GM19025 (cell line): ENCODE measurements at regions not wholly inside any gene's neighbourhood (a gene's known extent, or its start where the extent isn't known, plus 50 kb on each side); places are given as distances from the start of the nearest gene placed in this dataset.
"Not testable (repeated sequence)": the region's sequence is repeated elsewhere in the genome, so short reads cannot be mapped to it uniquely, and the experiment has no call there.

Experiments
- ATAC-seq: cut with Tn5 transposase; IDR thresholded peaks from one replicate; pipeline ENCODE4 v1.9.1; 2021; ENCODE audit warnings: mild to moderate bottlenecking, low read depth, moderate library complexity; ENCODE audit not compliant: unreplicated experiment

DNA sequence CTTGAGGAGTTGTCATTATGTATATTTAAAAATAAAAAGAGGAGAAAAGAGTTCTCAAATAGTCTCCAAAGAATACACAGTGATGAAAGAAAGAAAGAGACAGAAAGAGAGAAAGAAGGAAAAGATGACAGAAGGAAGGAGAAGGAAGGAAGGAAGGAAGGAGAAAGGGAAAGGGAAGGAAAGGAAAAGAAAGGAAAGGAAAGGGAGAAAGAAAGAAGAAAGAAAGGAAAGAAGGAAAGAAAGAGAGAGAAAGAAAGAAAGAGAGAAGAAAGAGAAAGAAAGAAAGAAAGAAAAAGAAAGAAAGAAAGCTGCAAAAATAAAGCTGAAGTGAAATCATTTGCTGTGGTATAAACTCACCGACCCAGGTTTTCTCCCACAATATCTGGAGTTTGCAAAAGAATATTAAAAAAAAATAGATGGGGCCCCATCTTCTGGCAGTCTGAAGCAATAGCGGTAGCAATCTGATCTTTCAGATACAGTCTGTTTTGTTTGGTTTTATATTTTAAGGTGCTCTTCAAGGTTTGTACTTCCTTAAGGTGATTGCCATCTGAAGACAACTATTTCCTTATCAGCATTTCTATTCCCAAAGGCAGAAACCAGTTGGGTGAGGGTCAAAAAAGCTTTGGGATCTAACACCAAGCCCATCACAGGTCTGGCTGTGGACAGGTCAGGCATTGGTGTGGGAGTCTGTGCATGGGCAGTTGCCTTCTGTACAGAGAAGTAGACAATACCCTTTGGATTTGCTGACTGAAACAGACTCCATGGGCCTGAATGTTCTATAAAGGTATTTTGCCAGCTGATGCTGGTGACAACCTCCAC is 160.4 kb downstream of the CPEB2 start:
- peak; percentile 59 for ATAC-seq

DNA sequence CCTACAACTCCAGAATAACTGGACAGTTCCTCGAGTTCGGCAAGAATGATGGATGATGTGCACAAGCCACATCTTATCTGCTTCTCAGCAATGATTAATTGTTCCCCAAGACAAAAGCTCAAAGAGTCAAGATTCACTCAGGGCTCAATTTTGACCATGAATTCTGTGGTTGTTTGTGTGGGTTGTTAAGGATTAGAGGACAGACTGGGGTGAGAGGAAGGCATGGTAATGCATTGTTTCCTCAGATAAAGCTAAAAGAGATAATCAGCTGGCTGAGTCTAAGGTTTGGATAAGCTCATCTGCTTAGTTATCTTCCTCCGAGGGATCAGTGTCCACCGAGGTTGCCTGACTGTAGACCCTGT is 161.0 kb downstream of the CPEB2 start:
- ATAC-seq: no peak

DNA sequence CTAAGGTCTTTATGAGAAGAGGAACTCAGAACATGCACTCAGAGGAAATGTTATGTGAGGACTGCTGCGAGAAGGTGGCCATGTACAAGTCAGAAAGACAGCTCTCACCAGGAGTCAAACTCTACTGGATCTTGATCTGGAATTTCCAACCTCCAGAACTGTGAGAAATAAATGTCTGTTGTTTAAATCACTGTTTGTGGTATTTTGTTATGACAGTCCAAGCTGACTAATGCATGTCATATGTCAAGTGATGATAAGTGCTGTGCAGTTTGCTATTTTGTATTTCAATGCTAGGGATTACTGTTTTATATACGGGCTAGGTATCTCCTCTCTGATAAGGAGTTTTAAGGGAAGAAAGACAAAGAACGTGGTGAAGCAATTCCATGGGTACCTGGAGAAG is 162.3 kb downstream of the CPEB2 start:
- ATAC-seq: no peak

DNA sequence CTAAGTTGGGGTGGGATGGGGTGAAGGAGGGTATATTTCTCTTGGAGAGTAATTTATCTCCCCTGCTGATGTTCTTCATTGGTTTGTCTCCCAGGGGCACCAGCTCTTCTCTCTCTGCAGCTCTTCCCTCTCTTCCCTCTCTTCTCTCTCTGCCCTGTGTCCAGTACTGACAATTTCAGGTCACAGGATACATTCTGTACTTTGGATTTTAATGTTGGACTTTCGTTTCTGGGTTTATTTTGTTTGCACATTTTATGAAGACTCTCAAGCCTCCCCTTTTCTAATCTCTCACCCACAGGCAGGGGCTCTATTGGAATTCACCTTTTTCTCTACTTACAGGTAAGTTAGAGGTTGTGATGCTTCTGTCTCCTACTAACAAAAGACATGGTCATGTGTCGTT is 165.5 kb downstream of the CPEB2 start:
- ATAC-seq: no peak

DNA sequence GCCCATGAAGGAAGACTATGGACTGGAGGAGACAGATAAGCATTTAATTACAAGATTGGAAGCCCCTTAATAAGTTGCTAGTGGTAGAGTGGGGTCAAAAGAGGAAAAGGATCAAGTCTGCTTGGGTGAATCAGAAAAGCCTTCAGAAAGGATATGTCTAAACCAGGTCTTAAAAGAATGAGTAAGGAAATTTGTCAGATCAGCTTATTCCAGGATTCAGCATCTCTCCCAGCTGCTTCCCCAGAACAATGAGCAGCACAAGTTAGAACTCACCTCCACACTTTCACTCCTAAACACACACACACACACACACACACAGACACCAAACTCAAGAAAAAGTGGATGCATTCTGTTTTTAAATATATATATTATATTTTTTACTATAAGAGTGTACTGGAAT is 166.5 kb downstream of the CPEB2 start:
- ATAC-seq: no peak

DNA sequence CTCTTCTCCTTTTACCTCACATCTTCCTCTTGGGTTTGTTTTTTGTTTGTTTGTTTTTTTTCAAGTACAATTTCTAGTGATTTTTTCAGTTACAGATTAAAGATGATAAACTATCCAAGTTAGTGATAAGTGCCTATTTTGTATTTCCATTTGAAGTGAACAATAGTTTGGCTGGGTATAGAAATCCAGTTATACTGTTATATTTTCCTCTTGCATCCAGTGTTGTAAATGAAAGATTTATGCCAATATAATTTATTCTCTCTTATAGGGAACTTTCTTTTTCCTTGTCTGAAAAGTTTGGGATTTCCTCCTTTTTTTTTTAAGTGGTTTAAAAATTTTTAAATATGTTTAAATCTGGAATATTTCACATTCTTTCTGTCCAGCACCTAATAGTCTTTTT is 169.4 kb downstream of the CPEB2 start:
- no peak for ATAC-seq

DNA sequence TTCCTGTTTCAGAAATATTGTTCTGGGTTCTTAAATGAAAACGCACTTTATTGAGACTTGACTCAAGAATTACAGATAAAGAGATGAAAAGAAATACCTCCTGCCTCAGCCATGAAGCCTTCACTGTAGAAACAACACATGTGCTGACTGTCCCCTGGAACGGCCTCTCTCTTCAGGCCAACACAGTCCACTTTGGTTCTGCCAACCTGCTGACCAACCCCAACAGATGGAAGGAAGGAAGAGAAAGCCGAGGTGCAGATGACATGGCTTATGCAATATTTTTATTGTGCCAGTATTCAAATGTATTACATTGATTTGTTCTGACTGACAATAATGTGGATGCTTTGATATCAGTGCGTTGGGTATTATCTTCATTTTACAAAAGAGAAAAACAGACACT is 171.0 kb downstream of the CPEB2 start:
- no peak for ATAC-seq

DNA sequence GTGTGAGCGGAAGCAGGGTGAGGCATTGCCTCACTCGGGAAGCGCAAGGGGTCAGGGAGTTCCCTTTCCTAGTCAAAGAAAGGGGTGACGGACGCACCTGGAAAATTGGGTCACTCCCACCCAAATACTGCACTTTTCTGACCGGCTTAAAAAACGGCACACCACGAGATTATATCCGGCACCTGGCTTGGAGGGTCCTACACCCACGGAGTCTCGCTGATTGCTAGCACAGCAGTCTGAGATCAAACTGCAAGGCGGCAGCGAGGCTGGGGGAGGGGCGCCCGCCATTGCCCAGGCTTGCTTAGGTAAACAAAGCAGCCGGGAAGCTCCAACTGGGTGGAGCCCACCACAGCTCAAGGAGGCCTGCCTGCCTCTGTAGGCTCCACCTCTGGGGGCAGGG is 171.9 kb downstream of the CPEB2 start:
- not testable (repeated sequence) for ATAC-seq

DNA sequence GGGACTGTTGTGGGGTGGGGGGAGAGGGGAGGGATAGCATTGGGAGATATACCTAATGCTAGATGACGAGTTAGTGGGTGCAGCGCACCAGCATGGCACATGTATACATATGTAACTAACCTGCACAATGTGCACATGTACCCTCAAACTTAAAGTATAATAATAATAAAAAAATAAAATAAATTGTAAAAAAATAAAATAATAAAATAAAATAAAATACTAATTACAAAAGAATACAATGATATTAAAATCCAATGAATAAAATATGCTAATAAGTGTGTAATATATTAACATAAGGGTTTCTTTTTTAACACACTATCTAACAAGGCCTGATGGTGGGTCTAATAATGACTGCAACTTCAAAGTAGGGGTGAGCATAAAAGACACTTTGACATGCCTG is 177.6 kb downstream of the CPEB2 start:
- not testable (repeated sequence) for ATAC-seq

DNA sequence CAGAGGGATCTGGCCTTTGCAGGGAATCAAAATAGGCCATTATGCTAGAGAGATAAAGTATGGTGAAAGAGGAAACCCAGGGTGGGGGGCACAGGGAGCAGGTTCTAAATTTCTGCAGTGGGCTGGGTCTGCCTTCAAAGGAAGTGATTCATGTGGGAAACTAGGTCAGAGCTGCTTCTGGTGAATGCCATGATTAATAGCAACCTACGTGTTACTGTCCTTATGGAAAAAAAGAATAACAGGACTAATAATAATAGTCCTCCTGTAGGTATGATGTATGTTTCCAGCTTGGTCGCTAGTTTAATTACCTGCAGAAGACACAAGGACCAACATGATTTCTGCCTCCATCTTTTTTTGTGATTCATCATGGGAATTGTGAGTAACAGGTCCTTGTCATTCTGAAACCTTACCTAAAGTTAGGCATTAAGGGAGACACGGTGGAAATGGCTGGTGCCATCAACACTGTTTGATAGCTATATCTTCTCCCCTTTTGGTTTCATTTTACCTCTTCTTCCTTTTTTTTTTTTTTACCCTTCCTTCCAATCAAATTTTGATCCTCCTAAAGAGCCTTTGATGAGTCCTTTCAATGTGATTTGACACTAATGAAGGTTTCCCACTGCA is 180.4 kb downstream of the CPEB2 start:
- ATAC-seq: peak; percentile 64

DNA sequence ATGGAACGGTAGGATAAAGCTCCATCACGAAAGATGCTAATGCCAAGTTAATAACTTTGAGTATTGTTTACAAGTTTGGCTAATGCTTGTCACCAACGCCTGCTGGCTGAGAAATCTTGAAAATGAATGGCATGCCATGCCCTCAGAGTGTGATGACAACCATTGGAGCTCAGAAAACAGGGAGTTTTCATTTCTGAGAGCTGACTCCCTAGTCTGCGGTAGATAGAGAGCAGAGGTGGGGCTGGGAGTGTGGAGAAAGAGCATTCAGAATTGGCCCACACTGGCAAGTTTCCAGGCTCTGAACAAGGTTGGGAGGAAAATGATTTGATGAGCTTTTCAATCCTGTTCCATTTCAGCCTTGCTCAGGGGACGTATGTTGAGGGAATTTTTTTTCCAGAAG is 183.9 kb downstream of the CPEB2 start:
- ATAC-seq: no peak

DNA sequence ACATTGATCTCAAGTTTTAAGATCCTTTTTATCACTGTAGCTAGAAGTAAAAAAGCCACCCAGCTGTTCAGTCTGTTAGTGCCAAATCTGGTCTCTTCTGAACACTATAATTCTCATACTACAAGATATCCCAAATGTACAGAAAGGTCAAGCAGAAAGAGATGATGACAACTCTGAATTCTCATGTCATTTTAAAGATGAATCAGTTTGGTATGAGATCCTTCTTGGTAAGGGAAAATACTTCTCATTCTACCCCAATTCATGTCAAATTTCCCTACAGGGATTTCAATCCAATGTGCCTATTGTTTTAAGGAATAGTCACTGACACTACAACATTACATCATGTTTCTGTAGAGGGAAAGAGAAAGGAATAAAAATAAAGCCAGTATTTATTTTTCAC is 184.5 kb downstream of the CPEB2 start:
- ATAC-seq: no peak

DNA sequence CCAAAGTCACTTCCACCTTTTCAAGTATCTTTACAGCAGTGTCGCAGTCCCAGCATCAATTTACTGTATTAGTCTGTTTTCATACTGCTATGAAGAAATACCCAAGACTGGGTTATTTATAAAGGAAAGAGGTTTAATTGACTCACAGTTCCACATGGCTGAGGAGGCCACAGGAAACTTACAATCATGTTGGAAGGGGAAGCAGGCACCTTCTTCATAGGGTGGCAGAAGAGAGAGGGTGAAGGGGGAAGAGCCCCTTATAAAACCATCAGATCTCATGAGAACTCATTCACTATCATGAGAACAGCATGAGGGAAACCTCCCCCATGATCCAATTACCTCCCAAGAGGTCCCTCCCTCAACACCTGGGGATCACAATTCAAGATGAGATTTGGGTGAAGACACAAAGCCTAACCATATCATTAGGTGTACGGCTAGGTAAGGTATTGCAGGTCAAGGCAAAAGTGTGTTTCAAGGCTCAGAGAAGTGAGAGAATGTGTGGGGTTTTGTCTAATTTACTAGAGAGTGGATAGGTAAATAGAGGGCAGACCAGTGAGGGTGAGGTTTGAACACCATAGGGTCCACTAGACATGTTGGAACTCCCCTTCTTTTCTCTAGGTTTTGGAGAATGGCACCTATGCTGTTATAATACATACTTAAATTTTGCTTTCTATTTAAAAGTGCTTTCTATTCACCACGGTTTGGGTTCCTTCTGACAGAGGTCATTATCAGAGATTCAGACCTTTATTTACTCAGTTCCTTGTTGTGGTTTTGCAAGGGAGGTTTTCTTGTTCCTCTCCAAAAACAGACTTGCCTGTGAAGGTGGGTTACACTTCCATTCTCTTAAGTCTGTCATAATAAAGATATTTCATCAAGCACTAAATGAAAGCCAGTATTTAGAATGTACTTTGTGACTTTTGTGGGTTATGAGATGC is 186.6 kb downstream of the CPEB2 start:
- ATAC-seq: no peak

DNA sequence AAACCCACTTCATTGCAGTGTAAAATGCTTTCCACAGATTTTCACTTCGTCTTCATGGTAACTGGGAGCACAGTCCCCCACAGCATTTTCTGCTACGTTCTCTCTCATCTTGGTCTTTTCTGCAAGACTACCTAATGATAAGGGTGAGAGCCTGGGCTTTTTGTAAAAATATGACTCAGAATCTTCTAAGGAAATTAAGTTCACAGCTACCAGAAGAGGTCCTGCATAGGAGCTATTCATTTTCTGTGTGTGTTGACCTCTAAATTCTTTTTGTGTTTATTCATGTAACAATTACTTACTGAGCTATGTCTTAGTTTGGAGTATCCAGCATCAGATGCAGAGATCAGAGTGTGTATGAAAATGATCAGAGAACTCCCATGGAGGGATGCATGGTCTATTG is 192.2 kb downstream of the CPEB2 start:
- ATAC-seq: no peak

DNA sequence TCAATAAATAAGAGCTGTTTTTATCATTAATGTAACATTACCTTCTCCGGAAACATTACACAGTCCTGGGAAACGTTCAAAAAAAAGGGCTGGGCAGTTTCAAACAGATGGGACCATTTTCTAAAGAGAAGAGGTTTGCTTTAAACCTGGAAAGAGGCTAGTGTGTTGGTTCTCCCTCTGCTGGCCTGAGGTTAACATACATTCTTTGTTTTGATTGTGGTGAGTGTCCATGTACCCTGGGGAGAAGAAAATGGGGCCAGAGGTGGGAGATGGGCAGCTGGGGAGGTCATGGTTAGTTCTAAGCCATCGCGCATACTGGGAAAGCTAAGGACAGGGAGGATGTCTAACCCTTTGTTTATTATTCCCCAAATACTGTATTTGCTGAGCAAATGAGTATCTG is 194.7 kb downstream of the CPEB2 start:
- ATAC-seq: no peak

DNA sequence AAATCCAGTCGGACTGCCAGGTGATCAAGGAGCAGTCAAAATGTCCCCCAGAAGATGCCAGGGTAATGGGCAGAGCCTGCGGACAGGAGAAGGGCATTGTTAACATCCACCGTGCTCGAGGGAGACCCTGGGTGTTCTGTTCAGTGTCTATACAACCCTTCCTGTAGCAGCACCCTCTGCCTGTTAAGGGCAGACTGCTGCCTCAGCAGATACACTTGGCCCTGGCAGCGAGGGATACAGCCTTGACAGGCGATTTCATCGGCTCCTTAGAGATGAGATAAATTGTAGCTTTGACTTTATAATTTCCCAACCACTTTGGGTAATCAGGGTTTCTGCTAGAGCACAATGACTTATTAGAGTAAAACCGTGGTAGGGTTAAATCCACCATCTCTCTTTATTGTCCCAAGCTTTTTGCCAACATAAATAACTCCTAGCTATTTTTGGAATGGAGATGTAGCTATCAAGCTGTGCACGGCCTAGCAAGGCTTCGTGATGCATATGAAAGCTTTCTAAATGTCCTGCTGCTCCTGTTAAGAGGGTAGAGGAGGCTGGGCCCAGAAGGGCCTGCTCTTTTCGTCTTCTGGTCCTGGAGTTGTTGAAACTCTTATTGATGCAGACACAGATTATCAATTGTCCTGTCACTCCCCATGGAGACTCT is 195.9 kb downstream of the CPEB2 start:
- no peak for ATAC-seq

DNA sequence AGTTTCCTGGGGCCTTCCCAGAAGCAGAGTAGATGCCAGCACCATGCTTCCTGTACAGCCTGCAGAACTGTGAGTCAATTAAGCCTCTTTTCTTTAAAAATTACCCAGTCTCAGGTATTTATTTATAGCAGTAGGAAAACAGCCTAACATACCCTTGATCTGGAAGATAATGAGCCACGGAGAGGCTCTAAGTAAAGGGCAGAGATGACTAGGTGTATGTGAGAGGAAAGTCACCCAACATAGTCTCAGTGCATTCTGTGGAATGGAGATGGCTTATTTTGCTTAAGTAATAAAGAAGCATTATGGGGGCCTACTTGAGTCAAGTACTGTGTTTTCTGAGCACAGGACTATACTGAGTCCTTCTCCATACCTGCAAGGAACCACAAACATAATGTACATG is 199.5 kb downstream of the CPEB2 start:
- no peak for ATAC-seq

DNA sequence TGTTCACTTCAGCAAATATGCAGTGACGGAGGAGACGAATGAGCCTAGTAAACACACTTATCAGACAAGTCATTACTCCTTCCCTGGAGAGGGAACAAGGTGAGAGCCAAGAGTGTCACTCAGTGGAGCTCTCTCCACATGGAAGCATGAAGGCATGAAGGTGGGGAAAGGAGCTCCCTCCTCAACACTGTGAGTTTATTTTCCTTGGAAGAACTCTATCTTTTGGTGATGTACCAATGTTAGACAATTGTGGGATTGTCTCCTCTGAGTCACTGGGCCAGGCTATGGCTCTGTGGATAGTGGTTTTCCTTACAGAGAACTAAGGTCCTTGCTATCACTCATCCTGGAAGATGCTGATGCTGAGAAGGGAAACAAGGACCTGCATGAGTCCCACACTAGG is 200.2 kb downstream of the CPEB2 start:
- ATAC-seq: no peak

DNA sequence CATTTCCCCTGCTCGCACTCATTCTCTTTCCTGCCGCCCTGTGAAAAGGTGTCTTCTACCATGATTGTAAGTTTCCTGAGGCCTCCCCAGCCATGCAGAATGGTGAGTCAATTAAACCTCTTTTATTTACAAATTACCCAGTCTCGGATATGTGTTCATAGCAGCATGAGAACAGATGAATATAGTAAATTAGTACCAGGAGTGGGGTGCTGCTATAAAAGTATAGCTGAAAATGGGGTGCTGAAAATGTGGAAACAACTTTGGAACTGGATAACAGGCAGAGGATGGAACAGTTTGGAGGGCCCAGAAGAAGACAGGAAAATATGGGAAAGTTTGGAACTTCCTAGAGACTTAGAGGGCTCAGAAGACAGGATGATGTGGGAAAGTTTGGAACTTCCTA is 204.2 kb downstream of the CPEB2 start:
- not testable (repeated sequence) for ATAC-seq

DNA sequence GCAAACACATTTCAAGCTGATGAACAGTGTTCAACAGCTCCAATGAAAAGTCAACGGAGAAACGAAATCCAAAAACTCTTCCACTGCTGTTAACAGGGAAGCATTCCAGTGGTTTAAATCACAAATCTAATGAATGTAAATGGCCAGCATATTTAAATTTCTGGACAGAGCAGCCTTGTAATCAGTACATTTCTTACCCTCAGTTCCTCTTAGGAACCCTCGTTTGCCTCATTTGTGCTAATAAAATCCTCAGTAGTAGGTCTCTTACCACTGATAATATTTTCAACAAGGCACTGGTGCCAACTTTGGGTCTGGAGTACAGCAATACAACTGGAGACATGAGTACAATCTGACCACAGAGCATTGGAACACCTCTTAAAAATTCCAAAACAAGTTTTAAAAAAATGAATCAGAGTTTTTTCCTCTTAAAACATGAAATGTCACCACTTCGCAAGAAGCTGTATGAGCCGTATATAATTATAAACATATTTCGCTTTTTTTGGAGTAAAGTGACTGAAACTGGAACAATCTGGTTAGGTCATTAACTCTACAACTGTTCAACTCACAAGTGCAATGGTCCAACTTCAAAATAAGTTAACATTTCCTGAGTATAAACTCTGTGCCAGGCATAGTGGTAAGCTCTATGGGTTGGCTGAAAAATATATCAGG is 211.2 kb downstream of the CPEB2 start:
- ATAC-seq: no peak
